Psoas muscle (tissue), 7 donors: ENCODE measurements at regions not wholly inside any gene's neighbourhood (a gene's known extent, or its start where the extent isn't known, plus 50 kb on each side); places are given as distances from the start of the nearest gene placed in this dataset.

ENCODE experiments used
- ATAC-seq, 4 donors: fragments of 200-7000 bp; cut with Tn5 transposase; one replicate each; pipeline ENCODE4 v1.9.1; 2020; ENCODE audit warnings: moderate library complexity in 3 of 4, mild to moderate bottlenecking in 2 of 4
- DNase-seq, 2 donors: peaks; one replicate each; pipeline ENCODE4 v3.0.0-alpha.2; 2020
- H3K27ac ChIP-seq: fragments of 200-600 bp; one replicate; pipeline ENCODE4 v1.8.0; 2022
- H3K27me3 ChIP-seq, 3 donors: fragments of 200-600 bp in 1 of 3; one replicate each; pipeline versions ENCODE4 v1.6.1 to v1.8.0; 2013 to 2022; ENCODE audit warnings: low read length in 2 of 3, mild to moderate bottlenecking in 2 of 3, moderate library complexity in 1 of 3; ENCODE audit not compliant: insufficient read depth in 3 of 3
- H3K36me3 ChIP-seq, 2 donors: fragments of 200-600 bp in 1 of 2; one replicate each; pipeline versions ENCODE4 v1.6.1 to v1.8.0; 2013 to 2022; ENCODE audit warnings: low read depth in 1 of 2, mild to moderate bottlenecking in 1 of 2, moderate library complexity in 1 of 2; ENCODE audit not compliant: insufficient read depth in 1 of 2
- H3K4me1 ChIP-seq: fragments of 200-600 bp; one replicate; pipeline ENCODE4 v1.8.0; 2022
- H3K4me3 ChIP-seq: fragments of 200-600 bp; one replicate; pipeline ENCODE4 v1.8.0; 2022; ENCODE audit warnings: mild to moderate bottlenecking
- H3K9me3 ChIP-seq: fragments of 200-600 bp; one replicate; pipeline ENCODE4 v1.8.0; 2022
- CTCF ChIP-seq: fragments of 200-600 bp; IDR thresholded peaks from one replicate; pipeline ENCODE4 v1.8.0; 2022; ENCODE audit warnings: antibody characterized with exemption
- WGBS, 3 donors: extraction: QIAGEN DNeasy Blood & Tissue Kit; methylation state at CpG; one replicate each; pipeline versions ENCODE4 v1.1.6 to v1.1.7; 2013; 5-methylcytosine and 5-hydroxymethylcytosine counted together
- intact Hi-C, 2 donors: fragments of 100-400 bp; cut with DNase I; formaldehyde crosslinking; loops; one replicate each; pipeline versions ENCODE4 v1.11.0 to v1.14.2; 2022
- donor health status: healthy with polysubstance abuse.
- donor health status: DM: no; HTN: no; CAD: no; lungs with moderate emphysema.
- donor health status: Bipolar disorder and iron deficiency.
- donor health status: healthy.
- donor health status: DM: yes; HTN: yes; CAD: no.
- donor health status: DM: no; HTN: no; CAD: no.
- donor health status: DM: yes; HTN: yes; CAD: no.

- no peak overlapping the region for H3K4me3 ChIP-seq
- TF ChIP-seq CTCF = no peak
- no peaks in the 10 kb centered on the region for H3K9me3 ChIP-seq
- H3K4me1 ChIP-seq = peaks cover 5% of the 10 kb centered on the region
- 31 to 39% (median 36%) methylated on average over 3 of the region's 3 CpGs for WGBS, 3 donors
- H3K27me3 ChIP-seq = peaks cover 0 to 80% (median 12%) of the 10 kb centered on the region in 3 donors
- no peak overlapping the region for H3K27ac ChIP-seq
- DNase-seq = no peak
- intact Hi-C loops = no loop called here
- ATAC-seq = no peak
- H3K36me3 ChIP-seq = no peaks in the 10 kb centered on the region
Measured at GRCh38 chr5:73312872-73313510, 135.6 kb downstream of the FOXD1 start.

- intact Hi-C loops = no loop called here
Measured at GRCh38 chr5:73312146-73312871, 136.3 kb downstream of the FOXD1 start.

GRCh38 chr5:73311291-73312110 lies 137.1 kb downstream of the FOXD1 start:
- peak overlapping the region; percentile 34 for H3K4me3 ChIP-seq
- no peak for TF ChIP-seq CTCF
- H3K4me1 ChIP-seq = peaks cover 5% of the 10 kb centered on the region
- intact Hi-C loops = no loop called here
- WGBS, 3 donors = 5 to 11% (median 8%) methylated on average over 31 of the region's 31 CpGs
- DNase-seq (peak; percentile 71 to 72), ATAC-seq (peak; percentile 50 to 81 (median 69))
- no peaks in the 10 kb centered on the region for H3K36me3 ChIP-seq
- H3K27ac ChIP-seq = no peak overlapping the region
- H3K27me3 ChIP-seq = peaks cover 0 to 74% (median 17%) of the 10 kb centered on the region in 3 donors
- no peaks in the 10 kb centered on the region for H3K9me3 ChIP-seq

More at GRCh38 chr5:73312146-73312871, 136.3 kb downstream of the FOXD1 start:
- ATAC-seq = peak in 1 of 4 donors; percentile 23
- Histone ChIP-seq H3K4me1 (peaks cover 5% of the 10 kb centered on the region), H3K27ac (no peak overlapping the region), H3K9me3 (no peaks in the 10 kb centered on the region), H3K4me3 (no peak overlapping the region), H3K27me3 (peaks cover 0 to 82% (median 13%) of the 10 kb centered on the region in 3 donors), H3K36me3 (no peaks in the 10 kb centered on the region)
- TF ChIP-seq CTCF = no peak
- DNase-seq = no peak
- 22 to 28% (median 25%) methylated on average over 13 of the region's 13 CpGs for WGBS, 3 donors

GRCh38 chr5:73307645-73308355 lies 134.8 kb downstream of the TMEM174 start:
- Histone ChIP-seq H3K4me3 (no peak overlapping the region), H3K36me3 (no peaks in the 10 kb centered on the region), H3K9me3 (no peaks in the 10 kb centered on the region), H3K27ac (no peak overlapping the region), H3K4me1 (peaks cover 5% of the 10 kb centered on the region), H3K27me3 (peaks cover 0 to 80% (median 28%) of the 10 kb centered on the region in 3 donors)
- no peak for TF ChIP-seq CTCF
- DNase-seq = no peak
- intact Hi-C loops = no loop called here
- ATAC-seq = no peak
- WGBS, 3 donors = 49 to 69% (median 58%) methylated on average over 4 of the region's 4 CpGs
